Adrenal gland (tissue), 5 donors: ENCODE measurements at regions not wholly inside any gene's neighbourhood (a gene's known extent, or its start where the extent isn't known, plus 50 kb on each side); places are given as distances from the start of the nearest gene placed in this dataset.

Experiments
- CTCF ChIP-seq, 6 experiments: fragments of 450-650 bp in 4 of 6; fragments of 200-600 bp in 2 of 6; sonication (generic) in 1 of 6; IDR thresholded peaks; 1 replicate in 5 of 6; 2 replicates in 1 of 6; pipeline versions ENCODE4 v1.5.1 to v1.8.0; 2016 to 2021; ENCODE audit warnings: antibody characterized with exemption in 6 of 6, mild to moderate bottlenecking in 2 of 6, moderate library complexity in 1 of 6
- POLR2A ChIP-seq, 2 donors: fragments of 450-650 bp; IDR thresholded peaks; one replicate each; pipeline ENCODE4 v1.6.1; 2017; ENCODE audit warnings: antibody characterized with exemption in 2 of 2, mild to moderate bottlenecking in 2 of 2, moderate library complexity in 1 of 2
- donor health status: DM: no; HTN: no; CAD: no.

GRCh38 chr12:97347956-97348355 lies 114.6 kb upstream of the RMST start:
- no peak for TF ChIP-seq POLR2A (IDR thresholded peaks at IDR 0.05)
- TF ChIP-seq CTCF (IDR thresholded peaks at IDR 0.05) = no peak
